ENCODE measurements at regions not wholly inside any gene's neighbourhood (a gene's known extent, or its start where the extent isn't known, plus 50 kb on each side); places are given as distances from the start of the nearest gene placed in this dataset.

DNA sequence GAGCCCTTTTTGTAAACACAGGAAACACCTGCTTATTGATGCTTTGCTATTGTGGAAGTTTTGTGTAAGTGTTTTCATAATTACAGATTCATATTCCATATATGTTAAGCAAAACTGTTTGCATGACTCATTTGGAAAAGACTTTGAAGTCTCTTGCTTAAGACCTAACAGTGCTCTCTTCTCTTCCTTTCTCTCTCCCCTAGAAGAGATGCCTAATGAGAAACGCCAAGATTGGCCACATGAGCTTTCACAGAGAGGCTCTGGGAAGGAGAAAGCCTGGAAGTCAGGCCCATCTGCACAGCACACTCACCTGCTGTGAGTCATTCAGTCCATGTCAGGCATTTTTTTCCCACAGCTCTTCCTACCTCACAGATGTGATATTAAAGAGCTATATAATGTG lies 101.6 kb upstream of the PALMD start:
- H3K36me3 ChIP-seq = no peaks in the 10 kb centered on the region
- no peak overlapping the region for H3K4me3 ChIP-seq
- no peak for DNase-seq
- no peaks in the 10 kb centered on the region for H3K9me3 ChIP-seq
- no peaks in the 10 kb centered on the region for H3K4me1 ChIP-seq
- WGBS, 2 donors = 14 to 24% methylated on average over 1 of the region's 1 CpG
- peak in 1 of 4 donors; percentile 40 for ATAC-seq
- H3K27me3 ChIP-seq = no peaks in the 10 kb centered on the region
- no peak for FAIRE-seq
- TF ChIP-seq, protein P1, sequence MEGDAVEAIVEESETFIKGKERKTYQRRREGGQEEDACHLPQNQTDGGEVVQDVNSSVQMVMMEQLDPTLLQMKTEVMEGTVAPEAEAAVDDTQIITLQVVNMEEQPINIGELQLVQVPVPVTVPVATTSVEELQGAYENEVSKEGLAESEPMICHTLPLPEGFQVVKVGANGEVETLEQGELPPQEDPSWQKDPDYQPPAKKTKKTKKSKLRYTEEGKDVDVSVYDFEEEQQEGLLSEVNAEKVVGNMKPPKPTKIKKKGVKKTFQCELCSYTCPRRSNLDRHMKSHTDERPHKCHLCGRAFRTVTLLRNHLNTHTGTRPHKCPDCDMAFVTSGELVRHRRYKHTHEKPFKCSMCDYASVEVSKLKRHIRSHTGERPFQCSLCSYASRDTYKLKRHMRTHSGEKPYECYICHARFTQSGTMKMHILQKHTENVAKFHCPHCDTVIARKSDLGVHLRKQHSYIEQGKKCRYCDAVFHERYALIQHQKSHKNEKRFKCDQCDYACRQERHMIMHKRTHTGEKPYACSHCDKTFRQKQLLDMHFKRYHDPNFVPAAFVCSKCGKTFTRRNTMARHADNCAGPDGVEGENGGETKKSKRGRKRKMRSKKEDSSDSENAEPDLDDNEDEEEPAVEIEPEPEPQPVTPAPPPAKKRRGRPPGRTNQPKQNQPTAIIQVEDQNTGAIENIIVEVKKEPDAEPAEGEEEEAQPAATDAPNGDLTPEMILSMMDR (IDR thresholded peaks at IDR 0.05) = no peak
- no peak overlapping the region for H3K27ac ChIP-seq
- intact Hi-C loops (cut with DNase I) = no loop called here

DNA sequence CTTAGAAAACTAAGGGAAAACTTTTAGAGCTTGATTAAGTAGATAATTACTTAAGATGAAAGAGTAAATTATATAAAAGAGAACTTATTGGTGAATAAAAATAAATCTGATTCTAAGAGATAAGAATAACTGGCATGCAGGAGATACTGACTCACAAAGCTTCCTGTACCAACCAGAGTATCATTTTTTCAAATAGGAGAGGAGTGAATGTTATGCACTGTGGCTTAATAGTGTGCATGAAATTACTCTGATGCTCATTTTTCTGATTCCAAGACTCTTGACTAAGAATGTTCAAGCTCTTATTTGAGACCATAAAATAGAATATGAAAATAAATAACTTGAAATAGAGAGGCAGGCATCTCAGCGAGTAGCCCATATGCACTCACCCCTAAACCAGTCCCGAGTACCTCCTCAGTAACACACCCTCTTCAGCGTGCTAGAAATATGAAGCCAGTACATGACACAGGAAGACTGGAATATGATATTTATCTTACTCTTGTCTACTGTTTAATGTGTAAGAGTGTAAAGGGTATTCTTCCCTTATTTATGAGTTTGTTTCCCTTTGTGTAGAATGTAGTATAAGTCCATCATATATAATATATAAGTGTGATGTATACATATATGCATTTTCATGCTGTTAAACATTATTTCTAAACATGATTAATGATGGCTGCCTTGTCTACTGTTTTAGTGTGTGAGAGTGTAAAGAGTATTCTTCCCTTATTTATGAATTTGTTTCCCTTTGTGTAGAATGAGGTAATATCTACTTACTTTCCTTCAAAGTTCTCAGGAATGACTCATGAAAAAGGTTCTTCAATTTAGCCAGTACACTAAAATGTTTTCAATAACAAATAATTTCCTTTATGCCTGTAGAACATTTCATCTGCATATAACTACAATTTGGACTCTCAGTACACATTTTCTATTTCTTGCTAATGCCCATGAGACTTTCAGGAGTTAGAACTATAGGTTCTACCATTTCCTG lies 99.2 kb upstream of the PALMD start:
- Histone ChIP-seq H3K9me3 (no peaks in the 10 kb centered on the region), H3K36me3 (no peaks in the 10 kb centered on the region), H3K4me3 (no peak overlapping the region), H3K27ac (no peak overlapping the region), H3K4me1 (no peaks in the 10 kb centered on the region), H3K27me3 (no peaks in the 10 kb centered on the region)
- TF ChIP-seq, protein P1 (IDR thresholded peaks at IDR 0.05) = no peak
- DNase-seq = no peak
- WGBS, 2 donors = 76 to 81% methylated on average over 3 of the region's 3 CpGs
- no peak for ATAC-seq
- intact Hi-C loops (cut with DNase I) = no loop called here
- no peak for FAIRE-seq

DNA sequence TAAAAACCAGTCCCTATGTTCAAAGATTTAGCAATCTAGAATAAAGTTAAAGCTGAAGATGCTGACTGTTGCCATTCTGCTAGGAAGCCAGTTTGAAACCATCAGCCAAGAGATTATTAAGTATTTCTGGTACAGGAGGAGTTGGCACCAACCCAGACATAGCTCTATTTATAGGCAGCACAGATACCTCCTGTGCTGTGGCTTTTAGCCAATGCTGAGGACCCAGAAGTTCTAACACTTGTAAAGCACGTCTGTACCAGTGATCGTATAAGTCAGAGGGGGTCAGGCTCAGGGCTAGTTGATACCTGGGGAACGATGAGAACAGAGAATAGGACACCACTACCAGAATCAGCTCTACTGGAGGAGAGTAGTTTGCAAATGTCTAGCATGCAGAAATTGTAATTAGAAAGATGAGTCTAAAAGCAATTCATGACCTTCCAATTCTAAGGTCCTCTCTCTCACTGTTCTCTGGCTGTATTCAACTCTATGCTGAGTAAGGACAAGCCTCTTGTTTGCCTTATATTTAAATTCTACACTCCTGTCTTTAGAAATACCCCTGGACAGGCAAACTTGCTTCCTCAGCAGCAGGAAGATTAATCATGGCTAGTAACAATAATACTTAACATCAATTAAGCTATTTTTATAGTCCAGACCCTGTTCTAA lies 96.8 kb upstream of the PALMD start:
- intact Hi-C loops (cut with DNase I) = no loop called here
- H3K4me1 ChIP-seq = no peaks in the 10 kb centered on the region
- peak in 2 of 4 donors; percentile 25 to 57 for ATAC-seq
- no peaks in the 10 kb centered on the region for H3K27me3 ChIP-seq
- no peak overlapping the region for H3K27ac ChIP-seq
- peak in 3 of 6 donors; percentile 3 to 19 (median 18) for DNase-seq
- no peaks in the 10 kb centered on the region for H3K36me3 ChIP-seq
- no peak for FAIRE-seq
- no peaks in the 10 kb centered on the region for H3K9me3 ChIP-seq
- H3K4me3 ChIP-seq = no peak overlapping the region
- TF ChIP-seq, protein P1 (IDR thresholded peaks at IDR 0.05) = no peak
- 6 to 12% methylated on average over 3 of the region's 3 CpGs for WGBS, 2 donors

DNA sequence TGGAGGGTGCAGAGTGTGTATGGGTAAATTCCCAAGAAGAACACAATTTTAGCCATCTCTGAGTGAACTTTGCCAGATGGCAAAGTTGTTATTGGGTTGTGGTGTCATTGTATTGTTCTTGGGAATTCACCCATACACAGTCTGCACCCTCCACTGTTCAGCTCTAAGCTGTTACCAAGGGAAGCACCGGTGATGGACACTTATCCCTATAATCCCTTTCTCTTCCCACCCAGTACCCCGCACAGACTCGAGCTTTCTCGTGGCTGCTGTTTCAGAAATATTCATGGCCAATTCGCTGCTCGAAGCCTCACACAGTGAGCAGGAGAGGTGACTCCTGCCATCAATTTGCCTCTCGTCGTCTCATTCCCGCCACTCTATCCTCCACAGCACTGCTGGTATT lies 95.7 kb upstream of the PALMD start:
- Histone ChIP-seq H3K27me3 (no peaks in the 10 kb centered on the region), H3K4me1 (no peaks in the 10 kb centered on the region), H3K36me3 (no peaks in the 10 kb centered on the region), H3K4me3 (no peak overlapping the region), H3K9me3 (no peaks in the 10 kb centered on the region), H3K27ac (no peak overlapping the region)
- TF ChIP-seq, protein P1 (IDR thresholded peaks at IDR 0.05) = no peak
- ATAC-seq (no peak), DNase-seq (peak in 1 of 6 donors; percentile 8), FAIRE-seq (no peak)
- intact Hi-C loops (cut with DNase I) = no loop called here
- 82 to 87% methylated on average over 9 of the region's 9 CpGs for WGBS, 2 donors
